Epidermal melanocyte (primary cell): ENCODE measurements at regions not wholly inside any gene's neighbourhood (a gene's known extent, or its start where the extent isn't known, plus 50 kb on each side); places are given as distances from the start of the nearest gene placed in this dataset.
"Not testable (repeated sequence)": the region's sequence is repeated elsewhere in the genome, so short reads cannot be mapped to it uniquely, and the experiment has no call there.

Experiments
- DNase-seq: peaks from one replicate; pipeline ENCODE4 v3.0.0; 2011; ENCODE audit warnings: low spot score; ENCODE audit not compliant: insufficient read length

- no peak for DNase-seq
Measured at GRCh38 chr1:96525657-96526557, 195.7 kb upstream of the PTBP2 start.

- DNase-seq: not testable (repeated sequence)
Measured at GRCh38 chr1:96528672-96529071, 192.9 kb upstream of the PTBP2 start.

- no peak for DNase-seq
Measured at GRCh38 chr1:96533820-96534219, 187.8 kb upstream of the PTBP2 start.

- DNase-seq: no peak
Measured at GRCh38 chr1:96536581-96536980, 185.0 kb upstream of the PTBP2 start.

GRCh38 chr1:96538111-96538641 lies 183.4 kb upstream of the PTBP2 start:
- DNase-seq: no peak

- peak; percentile 46 for DNase-seq
Measured at GRCh38 chr1:96538883-96539282, 182.7 kb upstream of the PTBP2 start.

GRCh38 chr1:96541491-96541890 lies 180.1 kb upstream of the PTBP2 start:
- DNase-seq: no peak

GRCh38 chr1:96544051-96544830 lies 177.3 kb upstream of the PTBP2 start:
- no peak for DNase-seq

GRCh38 chr1:96544831-96545221 lies 176.8 kb upstream of the PTBP2 start:
- DNase-seq: no peak

GRCh38 chr1:96545935-96546656 lies 175.5 kb upstream of the PTBP2 start:
- DNase-seq: no peak

- no peak for DNase-seq
Measured at GRCh38 chr1:96550061-96550460, 171.5 kb upstream of the PTBP2 start.

- no peak for DNase-seq
Measured at GRCh38 chr1:96552451-96552850, 169.1 kb upstream of the PTBP2 start.

- no peak for DNase-seq
Measured at GRCh38 chr1:96553811-96554210, 167.8 kb upstream of the PTBP2 start.

- no peak for DNase-seq
Measured at GRCh38 chr1:96554364-96554763, 167.2 kb upstream of the PTBP2 start.

GRCh38 chr1:96557336-96557735 lies 164.2 kb upstream of the PTBP2 start:
- DNase-seq: no peak

- DNase-seq: no peak
Measured at GRCh38 chr1:96558635-96559034, 162.9 kb upstream of the PTBP2 start.

- no peak for DNase-seq
Measured at GRCh38 chr1:96559181-96559580, 162.4 kb upstream of the PTBP2 start.

GRCh38 chr1:96559707-96560596 lies 161.6 kb upstream of the PTBP2 start:
- no peak for DNase-seq

- no peak for DNase-seq
Measured at GRCh38 chr1:96562094-96562493, 159.5 kb upstream of the PTBP2 start.

- DNase-seq: not testable (repeated sequence)
Measured at GRCh38 chr1:96564401-96564800, 157.2 kb upstream of the PTBP2 start.

GRCh38 chr1:96565546-96565945 lies 156.0 kb upstream of the PTBP2 start:
- DNase-seq: no peak
